Endothelial cell of umbilical vein (primary cell): ENCODE measurements at regions not wholly inside any gene's neighbourhood (a gene's known extent, or its start where the extent isn't known, plus 50 kb on each side); places are given as distances from the start of the nearest gene placed in this dataset.
"Not testable (repeated sequence)": the region's sequence is repeated elsewhere in the genome, so short reads cannot be mapped to it uniquely, and the experiment has no call there.

ENCODE experiments used
- EZH2 ChIP-seq: IDR thresholded peaks from 2 replicates; pipeline ENCODE4 v1.6.1; 2012; ENCODE audit warnings: borderline replicate concordance, low read depth, mild to moderate bottlenecking, moderate library complexity, low read length, inconsistent platforms; ENCODE audit not compliant: severe bottlenecking
- POLR2AphosphoS5 ChIP-seq: IDR thresholded peaks from 2 replicates; pipeline ENCODE4 v1.6.1; 2012; ENCODE audit warnings: low read depth, mild to moderate bottlenecking, control low read depth, low read length, moderate library complexity; ENCODE audit not compliant: insufficient read depth
- TF ChIP-seq, protein P1 (sequence below), 2 donors: IDR thresholded peaks; 1 replicate in 1 of 2; 2 replicates in 1 of 2; pipeline ENCODE4 v1.5.1; 2011; ENCODE audit warnings: low read length in 2 of 2, mild to moderate bottlenecking in 2 of 2, moderate library complexity in 2 of 2, control low read depth in 1 of 2, inconsistent platforms in 1 of 2, low read depth in 1 of 2; ENCODE audit not compliant: insufficient read depth in 1 of 2; ENCODE audit errors: extremely low read depth in 1 of 2

DNA sequence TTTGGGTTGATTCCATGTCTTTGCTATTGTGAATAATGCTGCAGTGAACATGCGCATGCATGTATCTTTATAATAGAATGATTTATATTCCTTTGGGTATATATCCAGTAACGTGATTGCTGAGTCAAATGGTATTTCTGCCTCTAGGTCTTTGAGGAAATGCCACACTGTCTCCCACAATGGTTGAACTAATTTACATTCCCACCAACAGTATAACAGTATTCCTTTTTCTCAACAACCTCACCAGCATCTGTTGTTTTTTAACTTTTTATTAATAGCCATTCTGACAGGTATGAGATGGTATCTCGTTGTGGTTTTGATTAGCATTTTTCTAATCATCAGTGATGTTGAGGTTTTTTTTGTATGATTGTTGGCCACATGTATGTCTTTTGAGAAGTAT is 133.6 kb downstream of the GPR85 start:
- TF ChIP-seq, protein P1, sequence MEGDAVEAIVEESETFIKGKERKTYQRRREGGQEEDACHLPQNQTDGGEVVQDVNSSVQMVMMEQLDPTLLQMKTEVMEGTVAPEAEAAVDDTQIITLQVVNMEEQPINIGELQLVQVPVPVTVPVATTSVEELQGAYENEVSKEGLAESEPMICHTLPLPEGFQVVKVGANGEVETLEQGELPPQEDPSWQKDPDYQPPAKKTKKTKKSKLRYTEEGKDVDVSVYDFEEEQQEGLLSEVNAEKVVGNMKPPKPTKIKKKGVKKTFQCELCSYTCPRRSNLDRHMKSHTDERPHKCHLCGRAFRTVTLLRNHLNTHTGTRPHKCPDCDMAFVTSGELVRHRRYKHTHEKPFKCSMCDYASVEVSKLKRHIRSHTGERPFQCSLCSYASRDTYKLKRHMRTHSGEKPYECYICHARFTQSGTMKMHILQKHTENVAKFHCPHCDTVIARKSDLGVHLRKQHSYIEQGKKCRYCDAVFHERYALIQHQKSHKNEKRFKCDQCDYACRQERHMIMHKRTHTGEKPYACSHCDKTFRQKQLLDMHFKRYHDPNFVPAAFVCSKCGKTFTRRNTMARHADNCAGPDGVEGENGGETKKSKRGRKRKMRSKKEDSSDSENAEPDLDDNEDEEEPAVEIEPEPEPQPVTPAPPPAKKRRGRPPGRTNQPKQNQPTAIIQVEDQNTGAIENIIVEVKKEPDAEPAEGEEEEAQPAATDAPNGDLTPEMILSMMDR (IDR thresholded peaks at IDR 0.05; ENCODE audit: extremely low read depth in 1 of 2, insufficient read depth in 1 of 2, low read depth in 1 of 2, low read length in 2 of 2), result not testable (repeated sequence)
- TF ChIP-seq EZH2, POLR2AphosphoS5: not testable (repeated sequence)
